ENCODE measurements at regions not wholly inside any gene's neighbourhood (a gene's known extent, or its start where the extent isn't known, plus 50 kb on each side); places are given as distances from the start of the nearest gene placed in this dataset.
A peak's percentile ranks its signal among the peaks of the same experiment; 100 is the strongest.

DNA sequence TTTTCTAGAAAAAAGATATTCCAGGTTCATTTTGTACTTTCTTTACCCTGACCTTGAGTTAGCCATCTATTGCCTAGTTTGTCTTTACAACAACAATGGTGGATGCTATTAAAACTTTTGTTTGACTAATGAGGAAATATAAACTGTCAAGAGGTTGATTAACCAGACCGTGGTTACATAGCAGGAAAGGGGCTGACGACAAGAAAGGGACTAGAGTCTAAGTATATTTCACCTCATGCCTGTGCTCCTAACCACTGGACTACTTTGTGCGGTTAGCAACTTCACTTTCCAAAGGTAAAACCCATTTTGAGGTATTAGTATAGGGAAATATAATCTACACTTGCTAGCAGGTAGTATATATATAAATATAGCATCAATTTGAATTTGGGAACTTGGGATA, 327.1 kb downstream of the SATB1 start:
- H3K4me3 ChIP-seq (ENCODE audit: control insufficient read depth, low read depth, low read length), result no peak overlapping the region
- TF ChIP-seq, protein P1, sequence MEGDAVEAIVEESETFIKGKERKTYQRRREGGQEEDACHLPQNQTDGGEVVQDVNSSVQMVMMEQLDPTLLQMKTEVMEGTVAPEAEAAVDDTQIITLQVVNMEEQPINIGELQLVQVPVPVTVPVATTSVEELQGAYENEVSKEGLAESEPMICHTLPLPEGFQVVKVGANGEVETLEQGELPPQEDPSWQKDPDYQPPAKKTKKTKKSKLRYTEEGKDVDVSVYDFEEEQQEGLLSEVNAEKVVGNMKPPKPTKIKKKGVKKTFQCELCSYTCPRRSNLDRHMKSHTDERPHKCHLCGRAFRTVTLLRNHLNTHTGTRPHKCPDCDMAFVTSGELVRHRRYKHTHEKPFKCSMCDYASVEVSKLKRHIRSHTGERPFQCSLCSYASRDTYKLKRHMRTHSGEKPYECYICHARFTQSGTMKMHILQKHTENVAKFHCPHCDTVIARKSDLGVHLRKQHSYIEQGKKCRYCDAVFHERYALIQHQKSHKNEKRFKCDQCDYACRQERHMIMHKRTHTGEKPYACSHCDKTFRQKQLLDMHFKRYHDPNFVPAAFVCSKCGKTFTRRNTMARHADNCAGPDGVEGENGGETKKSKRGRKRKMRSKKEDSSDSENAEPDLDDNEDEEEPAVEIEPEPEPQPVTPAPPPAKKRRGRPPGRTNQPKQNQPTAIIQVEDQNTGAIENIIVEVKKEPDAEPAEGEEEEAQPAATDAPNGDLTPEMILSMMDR (conservative IDR thresholded peaks at IDR 0.05; ENCODE audit: control insufficient read depth, insufficient read depth, low read depth, low read length), result no peak
- no peak for DNase-seq (ENCODE audit: low read depth)

DNA sequence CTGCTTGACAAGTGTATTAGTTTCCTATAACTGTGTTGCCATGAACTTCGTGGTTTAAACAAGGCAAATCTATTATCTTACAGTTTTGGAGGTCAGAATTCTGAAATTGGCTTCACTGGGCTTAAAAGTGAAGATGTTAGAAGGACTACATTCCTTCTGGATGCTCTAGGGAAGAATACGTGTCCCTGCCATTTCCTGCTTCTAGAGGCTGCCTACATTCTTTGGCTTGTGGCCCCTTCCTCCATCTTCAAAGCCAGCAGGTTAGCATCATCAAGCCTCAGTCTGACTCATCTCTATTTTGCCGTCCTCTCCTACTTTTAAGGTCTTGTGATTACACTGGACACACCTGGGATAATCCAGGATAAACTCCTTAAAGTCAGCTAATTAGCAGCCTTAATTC, 327.7 kb downstream of the SATB1 start:
- TF ChIP-seq, protein P1 (conservative IDR thresholded peaks at IDR 0.05; ENCODE audit: control insufficient read depth, insufficient read depth, low read depth, low read length), result no peak
- DNase-seq (ENCODE audit: low read depth), result no peak

DNA sequence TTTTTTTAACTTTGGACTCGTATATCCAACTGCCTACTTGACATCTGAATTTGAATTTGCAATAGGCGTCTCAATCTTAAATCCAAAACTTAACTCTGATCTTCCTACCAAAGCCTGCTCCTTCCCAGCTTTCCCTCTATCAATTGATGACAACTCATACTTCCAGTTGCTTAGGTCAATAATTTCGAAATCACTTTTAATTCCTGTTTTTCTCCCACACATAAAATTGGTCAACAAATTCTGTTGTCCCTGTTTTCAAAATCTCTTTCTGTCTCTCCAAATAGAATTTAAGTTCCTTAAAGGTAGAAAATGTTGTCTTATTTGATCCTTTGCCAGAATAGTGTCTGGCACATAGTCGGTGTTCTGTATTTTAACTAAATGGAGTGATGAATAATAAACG, 332.4 kb downstream of the SATB1 start:
- no peak overlapping the region for H3K4me3 ChIP-seq (ENCODE audit: control insufficient read depth, low read depth, low read length)
- TF ChIP-seq, protein P1 (conservative IDR thresholded peaks at IDR 0.05; ENCODE audit: control insufficient read depth, insufficient read depth, low read depth, low read length), result no peak
- DNase-seq (ENCODE audit: low read depth), result peak; percentile 11

More for the DNA sequence above, 327.7 kb downstream of the SATB1 start:
- H3K4me3 ChIP-seq (ENCODE audit: control insufficient read depth, low read depth, low read length), result no peak overlapping the region

DNA sequence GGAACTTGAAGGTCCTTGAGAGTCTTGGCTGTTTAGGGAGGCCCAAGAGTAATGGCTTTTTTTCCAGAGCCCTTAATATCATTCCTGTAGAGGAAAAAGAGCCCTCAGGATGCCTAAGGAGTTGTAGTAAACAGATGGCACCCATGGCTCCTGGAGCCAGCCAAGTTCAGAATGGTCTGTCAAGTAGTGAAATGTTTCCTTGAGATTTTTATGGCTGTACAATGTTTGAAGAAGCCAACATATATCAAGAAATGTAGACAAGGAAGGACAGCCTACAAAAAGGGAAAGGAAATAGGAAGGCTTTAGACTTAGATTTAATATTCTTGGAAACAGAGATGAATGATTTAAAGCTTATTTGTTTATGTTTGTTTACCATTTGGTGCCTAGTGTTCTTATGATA, 334.8 kb downstream of the SATB1 start:
- TF ChIP-seq, protein P1 (conservative IDR thresholded peaks at IDR 0.05; ENCODE audit: control insufficient read depth, insufficient read depth, low read depth, low read length), result no peak
- no peak overlapping the region for H3K4me3 ChIP-seq (ENCODE audit: control insufficient read depth, low read depth, low read length)
- DNase-seq (ENCODE audit: low read depth), result no peak

DNA sequence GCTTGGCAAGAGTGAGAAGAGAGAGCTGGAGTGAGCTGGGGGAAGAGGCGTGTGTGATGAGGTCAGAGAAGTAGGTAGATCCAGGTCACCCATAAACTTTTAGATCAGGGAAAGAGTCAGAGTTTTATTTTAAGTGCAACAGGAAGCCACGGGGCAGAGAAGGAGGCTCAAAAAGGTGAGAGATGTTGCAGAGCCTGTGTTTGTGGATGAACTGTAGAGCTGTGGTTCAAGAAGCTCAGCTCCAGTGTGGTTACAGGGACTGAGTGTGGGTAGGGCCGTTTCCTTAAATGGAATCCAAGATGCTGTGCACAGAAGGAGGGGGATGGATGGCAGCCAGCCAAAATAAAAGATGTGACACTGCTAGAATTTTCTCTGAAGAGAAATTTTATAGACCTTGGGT, 337.2 kb downstream of the SATB1 start:
- TF ChIP-seq, protein P1 (conservative IDR thresholded peaks at IDR 0.05; ENCODE audit: control insufficient read depth, insufficient read depth, low read depth, low read length), result no peak
- DNase-seq (ENCODE audit: low read depth), result no peak
- H3K4me3 ChIP-seq (ENCODE audit: control insufficient read depth, low read depth, low read length), result no peak overlapping the region

DNA sequence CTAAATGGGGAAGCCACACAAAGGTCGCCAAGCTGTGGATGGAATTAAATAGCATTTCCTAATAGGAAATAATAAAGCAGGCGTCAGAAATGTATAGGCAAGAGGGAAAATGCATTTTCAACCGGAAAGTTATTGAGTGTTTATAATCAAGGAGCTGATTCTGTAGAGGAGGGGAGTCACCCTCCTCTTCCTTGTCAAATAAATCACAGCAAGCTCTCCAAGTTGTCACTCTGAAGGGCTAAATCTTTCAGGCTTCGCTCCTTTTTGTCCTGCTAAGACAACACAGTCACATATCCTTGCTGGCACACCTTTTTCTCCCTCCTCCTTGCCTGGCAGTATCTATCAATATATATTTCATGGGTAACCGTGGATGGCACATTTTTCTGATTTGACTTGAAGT, 338.4 kb downstream of the SATB1 start:
- TF ChIP-seq, protein P1 (conservative IDR thresholded peaks at IDR 0.05; ENCODE audit: control insufficient read depth, insufficient read depth, low read depth, low read length), result no peak
- no peak overlapping the region for H3K4me3 ChIP-seq (ENCODE audit: control insufficient read depth, low read depth, low read length)
- no peak for DNase-seq (ENCODE audit: low read depth)

DNA sequence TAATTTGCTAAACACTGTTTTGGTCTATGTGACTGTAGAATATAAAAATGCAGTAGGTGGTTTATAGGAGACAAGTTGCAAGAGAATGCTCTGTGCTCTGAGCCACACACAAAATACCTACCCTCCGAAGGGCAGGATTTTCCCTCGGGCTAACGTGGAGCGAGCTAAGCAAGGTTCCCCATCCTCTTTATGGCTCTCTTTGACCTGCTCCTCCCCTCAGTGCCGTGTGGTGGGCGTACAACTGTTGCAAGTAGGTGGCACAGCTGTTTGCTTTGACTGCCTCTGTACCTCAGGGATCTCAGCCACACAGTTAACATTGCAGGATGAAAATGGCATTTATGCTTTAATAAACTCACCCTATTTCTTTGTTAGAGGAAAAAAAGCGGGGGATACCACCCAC, 339.1 kb downstream of the SATB1 start:
- no peak for DNase-seq (ENCODE audit: low read depth)
- TF ChIP-seq, protein P1 (conservative IDR thresholded peaks at IDR 0.05; ENCODE audit: control insufficient read depth, insufficient read depth, low read depth, low read length), result no peak
- no peak overlapping the region for H3K4me3 ChIP-seq (ENCODE audit: control insufficient read depth, low read depth, low read length)

Measured in fibroblast of mammary gland (primary cell).